K562 (cell line): ENCODE measurements at regions not wholly inside any gene's neighbourhood (a gene's known extent, or its start where the extent isn't known, plus 50 kb on each side); places are given as distances from the start of the nearest gene placed in this dataset.

Experiments
- ATAC-seq: fragments of 200-7000 bp; cut with Tn5 transposase; 3 replicates; pipeline ENCODE4 v1.9.1; 2020; ENCODE audit warnings: moderate library complexity
- BruUV-seq: library from RNA; stranded (reverse); fragments of 400-500 nt; replicated peaks from 2 replicates; lab custom pipeline; 2021; lab: Mats Ljungman, UMichigan
- CTCF ChIA-PET: fragments of 300-600 bp; formaldehyde crosslinking; extraction: SDS; loops from one replicate; lab custom pipeline; 2021; ENCODE audit warnings: low intra/inter-chr PET ratio; lab: Yijun Ruan, JAX
- POLR2A ChIA-PET: fragments of 300-600, 350-650 bp; sonication (Branson Sonifier 250); formaldehyde crosslinking; extraction: SDS; loops from one replicate; lab custom pipeline; 2021; ENCODE audit warnings: antibody characterized with exemption, inconsistent platforms; lab: Yijun Ruan, JAX
- DNase-seq, 4 experiments: peaks; one replicate each; pipeline versions ENCODE4 v3.0.0 to v3.0.0-alpha.2; 2011 to 2018; ENCODE audit warnings: low spot score in 3 of 4, mixed read lengths in 3 of 4; ENCODE audit errors: extremely low read depth in 1 of 4
- FAIRE-seq: peaks from 2 replicates; lab custom pipeline; 2011; peaks lifted over from hg19 to GRCh38; lab: Jason Lieb, UNC
- H2AFZ ChIP-seq: 2 replicates; pipeline ENCODE4 v1.6.0; 2011; ENCODE audit warnings: low read depth, low read length, control low read depth, inconsistent platforms
- H3K27ac ChIP-seq: fragments of 200-600 bp; 3 replicates; pipeline ENCODE4 v1.8.0; 2011; ENCODE audit warnings: low read depth, mild to moderate bottlenecking, control low read depth, inconsistent platforms, low read length, moderate library complexity, mixed read lengths; ENCODE audit errors: extremely low read depth
- H3K27me3 ChIP-seq, 2 experiments: fragments of 300-600 bp in 1 of 2; 2 replicates in 1 of 2; 3 replicates in 1 of 2; pipeline versions ENCODE4 v1.6.0 to v1.8.0; 2011; ENCODE audit warnings: inconsistent platforms in 2 of 2, low read length in 2 of 2, mild to moderate bottlenecking in 1 of 2, mixed read lengths in 1 of 2, moderate library complexity in 1 of 2; ENCODE audit not compliant: control insufficient read depth in 2 of 2, insufficient read depth in 2 of 2
- H3K36me3 ChIP-seq: fragments of 300-600 bp; 3 replicates; pipeline ENCODE4 v1.8.0; 2011; ENCODE audit warnings: mild to moderate bottlenecking, low read length, inconsistent platforms; ENCODE audit not compliant: control insufficient read depth, insufficient read depth
- H3K4me1 ChIP-seq, 2 experiments: fragments of 200-600 bp in 1 of 2; replicated peaks in 1 of 2; 2 replicates in 1 of 2; 3 replicates in 1 of 2; pipeline versions ENCODE4 v1.5.1 to v1.8.0; 2011; ENCODE audit warnings: inconsistent platforms in 2 of 2, low read length in 2 of 2, mild to moderate bottlenecking in 1 of 2, mixed read lengths in 1 of 2, moderate library complexity in 1 of 2; ENCODE audit not compliant: control insufficient read depth in 2 of 2, insufficient read depth in 2 of 2
- H3K4me2 ChIP-seq: 2 replicates; pipeline ENCODE4 v1.6.1; 2011; ENCODE audit warnings: low read length, control low read depth, inconsistent platforms, mixed read lengths; ENCODE audit not compliant: insufficient read depth
- H3K4me3 ChIP-seq: fragments of 200-600 bp; sonication (generic), shearing (Covaris generic); 2 replicates; pipeline ENCODE4 v1.5.1; 2016; ENCODE audit warnings: control low read depth, inconsistent platforms
- H3K79me2 ChIP-seq: fragments of 200-600 bp; 3 replicates; pipeline ENCODE4 v1.8.0; 2011; ENCODE audit warnings: low read length, inconsistent platforms; ENCODE audit not compliant: control insufficient read depth, insufficient read depth
- H3K9ac ChIP-seq, 2 experiments: 2 replicates each; pipeline versions ENCODE4 v1.6.0 to v1.6.1; 2011; ENCODE audit warnings: low read depth in 2 of 2, low read length in 2 of 2, control low read depth in 1 of 2, inconsistent platforms in 1 of 2, mild to moderate bottlenecking in 1 of 2, mixed read lengths in 1 of 2; ENCODE audit not compliant: insufficient read depth in 1 of 2
- H3K9me1 ChIP-seq: one replicate; pipeline ENCODE4 v1.6.0; 2011; ENCODE audit warnings: inconsistent platforms, mild to moderate bottlenecking, low read length, moderate library complexity; ENCODE audit not compliant: control insufficient read depth, insufficient read depth
- H3K9me3 ChIP-seq: replicated peaks from 2 replicates; pipeline ENCODE4 v1.5.1; 2011; ENCODE audit warnings: low read depth, low read length, inconsistent platforms; ENCODE audit not compliant: control insufficient read depth, insufficient read depth
- H4K20me1 ChIP-seq: replicated peaks from 2 replicates; pipeline ENCODE4 v1.6.1; 2011; ENCODE audit warnings: low read length, inconsistent platforms, mixed read lengths; ENCODE audit not compliant: control insufficient read depth, insufficient read depth
- FOXK1 ChIP-seq: sonication (generic); formaldehyde crosslinking; IDR thresholded peaks from 2 replicates; pipeline ENCODE4 v1.8.0; 2022; ENCODE audit warnings: missing genetic modification reagents, mild to moderate bottlenecking, borderline replicate concordance
- MBD1 ChIP-seq: fragments of 250-450 bp; sonication (Bioruptor Pico); IDR thresholded peaks from 2 replicates; pipeline ENCODE4 v1.8.0; 2022; ENCODE audit warnings: inconsistent platforms
- TAF9B ChIP-seq: fragments of 450-650 bp; IDR thresholded peaks from 2 replicates; pipeline ENCODE4 v1.6.1; 2018; ENCODE audit warnings: mild to moderate bottlenecking; ENCODE audit not compliant: partially characterized antibody
- WGBS: fragments of 100-300 bp; shearing (Covaris generic); methylation state at CpG from one replicate; pipeline ENCODE4 v1.1.6; 2016; ENCODE audit warnings: low coverage, mixed read lengths; ENCODE audit not compliant: insufficient coverage; ENCODE audit errors: missing lambda C conversion rate; 5-methylcytosine and 5-hydroxymethylcytosine counted together
- in situ Hi-C: fragments of 300-500 bp; cut with MboI; formaldehyde crosslinking; loops from 4 replicates; pipeline ENCODE4 v1.15.0; 2018; ENCODE audit warnings: inconsistent platforms, mixed read lengths
- intact Hi-C: fragments of 100-400 bp; cut with micrococcal nuclease; formaldehyde crosslinking; loops from 2 replicates; pipeline ENCODE4 v1.14.2; 2022
- TF ChIP-seq, protein P1 (sequence below): fragments of 450-650 bp; formaldehyde crosslinking; IDR thresholded peaks from 2 replicates; pipeline ENCODE4 v1.4.0; 2022; ENCODE audit warnings: mild to moderate bottlenecking, moderate library complexity

- FAIRE-seq (no peak), DNase-seq (no peak), ATAC-seq (no peak)
- intact Hi-C loops (no loop called here), in situ Hi-C loops (no loop called here)
- ChIA-PET CTCF (no interaction called here), POLR2A (no interaction called here)
- Histone ChIP-seq H3K27ac (no peak overlapping the region), H4K20me1 (no peaks in the 10 kb centered on the region), H2AFZ (no peak overlapping the region), H3K9ac (no peak overlapping the region), H3K79me2 (no peaks in the 10 kb centered on the region), H3K9me3 (peaks cover 2% of the 10 kb centered on the region; the same call in 1 of the 2 replicates), H3K4me1 (no peaks in the 10 kb centered on the region), H3K9me1 (no peaks in the 10 kb centered on the region), H3K4me2 (no peak overlapping the region), H3K36me3 (no peaks in the 10 kb centered on the region), H3K4me3 (no peak overlapping the region), H3K27me3 (0 out of 5 replicates have a peak, but pooled peaks cover 0 to 6% of the 10 kb centered on the region in 2 experiments)
- TF ChIP-seq TAF9B (no peak), FOXK1 (CRISPR knock-in tag) (no peak), MBD1 (CRISPR knock-in tag) (no peak)
- TF ChIP-seq, protein P1, sequence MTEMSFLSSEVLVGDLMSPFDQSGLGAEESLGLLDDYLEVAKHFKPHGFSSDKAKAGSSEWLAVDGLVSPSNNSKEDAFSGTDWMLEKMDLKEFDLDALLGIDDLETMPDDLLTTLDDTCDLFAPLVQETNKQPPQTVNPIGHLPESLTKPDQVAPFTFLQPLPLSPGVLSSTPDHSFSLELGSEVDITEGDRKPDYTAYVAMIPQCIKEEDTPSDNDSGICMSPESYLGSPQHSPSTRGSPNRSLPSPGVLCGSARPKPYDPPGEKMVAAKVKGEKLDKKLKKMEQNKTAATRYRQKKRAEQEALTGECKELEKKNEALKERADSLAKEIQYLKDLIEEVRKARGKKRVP (CRISPR knock-in tag) = no peak
- WGBS = 4% methylated on average over 5 of the region's 9 CpGs
- no TSS peak for BruUV-seq
Observed at GRCh38 chr13:111575276-111575675, 254.8 kb downstream of the TEX29 start.
